ENCODE measurements at regions not wholly inside any gene's neighbourhood (a gene's known extent, or its start where the extent isn't known, plus 50 kb on each side); places are given as distances from the start of the nearest gene placed in this dataset.

DNA sequence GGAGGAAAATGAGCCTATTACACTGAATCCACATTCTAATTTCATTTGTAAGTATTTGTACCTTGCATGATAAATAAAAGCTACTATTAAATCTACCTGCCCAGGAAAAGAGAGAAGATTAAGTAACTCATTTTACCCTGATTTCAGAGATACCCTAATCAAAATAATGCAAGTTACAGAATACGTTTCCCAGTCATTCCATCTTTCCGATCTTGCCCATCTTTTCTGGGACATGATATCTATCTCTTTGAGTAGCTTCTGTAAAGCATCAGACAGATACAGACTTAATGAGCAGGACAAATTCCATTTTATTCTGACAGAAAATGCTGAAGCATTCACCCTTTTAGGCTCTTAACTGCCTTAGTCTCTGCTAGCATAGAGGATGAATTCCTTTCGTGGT is 56.6 kb downstream of the SPRY2 start:
- DNase-seq (ENCODE audit: low read depth, low spot score), result no peak

DNA sequence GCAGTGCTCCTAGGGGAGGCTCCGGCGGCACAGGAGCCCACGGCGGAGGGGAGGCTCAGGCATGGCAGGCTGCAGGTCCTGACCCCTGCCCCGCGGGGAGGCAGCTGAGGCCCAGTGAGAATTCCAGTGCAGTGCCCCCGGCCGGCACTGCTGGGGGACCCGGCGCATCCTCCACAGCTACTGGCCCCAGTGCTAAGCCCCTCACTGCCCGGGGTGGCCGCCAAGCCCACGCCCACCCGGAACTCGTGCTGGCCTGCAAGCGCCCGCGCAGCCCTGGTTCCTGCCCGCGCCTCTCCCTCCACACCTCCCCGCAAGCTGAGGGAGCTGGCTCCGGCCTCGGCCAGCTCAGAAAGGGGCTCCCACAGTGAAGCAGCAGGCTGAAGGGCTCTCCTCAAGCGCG is 62.2 kb downstream of the SPRY2 start:
- DNase-seq (ENCODE audit: low read depth, low spot score), result no peak

DNA sequence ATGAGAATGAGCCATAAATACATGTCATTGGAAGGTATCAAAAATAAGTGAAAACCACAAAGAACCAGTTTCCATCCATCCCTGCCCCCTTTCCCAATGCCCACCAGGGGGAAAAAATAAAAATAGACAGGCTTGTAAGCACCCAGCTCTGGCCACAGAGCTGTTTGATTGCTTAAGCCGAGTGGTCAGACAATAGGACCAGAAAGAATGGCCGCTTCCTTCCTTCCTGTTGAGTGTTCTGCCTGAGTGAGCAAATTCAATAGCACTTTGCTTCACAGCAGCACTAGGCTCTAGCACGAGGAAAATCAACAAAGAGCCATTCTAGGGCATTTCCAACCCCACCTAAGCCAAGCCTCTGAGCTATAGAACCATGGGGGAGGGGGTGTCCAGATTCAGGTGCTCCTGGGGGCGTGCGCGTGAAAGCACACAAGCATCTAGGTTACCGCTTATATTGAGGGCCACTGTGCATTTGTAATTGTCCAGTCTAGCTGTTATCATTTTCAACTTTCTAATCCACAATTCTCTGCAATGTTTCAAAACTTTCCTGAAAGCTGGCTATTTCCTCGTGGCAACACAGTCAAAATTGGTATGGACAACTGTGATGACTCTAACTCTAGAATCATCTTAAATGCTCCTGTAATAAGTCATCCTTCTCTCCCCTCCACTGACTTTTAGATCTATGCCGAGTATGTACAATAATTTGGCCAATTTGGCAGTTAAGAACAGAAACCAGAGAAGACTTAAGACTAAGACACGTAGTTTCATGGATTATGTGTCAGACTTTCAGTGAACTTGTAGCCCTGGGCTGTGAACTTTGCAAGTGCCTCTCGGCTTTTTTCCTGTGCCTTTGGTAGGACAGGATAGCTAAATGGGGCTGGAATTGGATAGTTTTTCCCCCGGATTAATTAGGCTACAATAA is 64.3 kb downstream of the SPRY2 start:
- DNase-seq (ENCODE audit: low read depth, low spot score), result peak; percentile 37

DNA sequence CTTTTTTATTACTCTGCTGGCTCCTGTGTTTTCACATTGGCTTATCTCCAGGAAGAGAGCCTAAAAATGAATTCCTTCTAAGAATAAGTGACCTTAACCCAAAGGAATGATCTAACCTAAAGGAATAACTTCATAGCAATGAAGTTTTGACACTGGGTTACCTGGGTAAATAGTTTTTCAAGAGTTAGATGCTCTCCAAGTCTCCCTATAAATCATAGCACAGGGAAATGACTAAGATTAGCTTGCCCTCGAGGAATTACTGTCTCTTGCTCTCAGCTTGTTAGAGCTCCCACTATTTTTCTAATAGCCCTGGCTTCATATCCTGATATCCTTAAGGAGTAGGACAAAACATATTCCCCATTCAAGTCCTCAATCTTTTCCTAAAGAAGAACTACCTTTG is 66.3 kb downstream of the SPRY2 start:
- no peak for DNase-seq (ENCODE audit: low read depth, low spot score)

DNA sequence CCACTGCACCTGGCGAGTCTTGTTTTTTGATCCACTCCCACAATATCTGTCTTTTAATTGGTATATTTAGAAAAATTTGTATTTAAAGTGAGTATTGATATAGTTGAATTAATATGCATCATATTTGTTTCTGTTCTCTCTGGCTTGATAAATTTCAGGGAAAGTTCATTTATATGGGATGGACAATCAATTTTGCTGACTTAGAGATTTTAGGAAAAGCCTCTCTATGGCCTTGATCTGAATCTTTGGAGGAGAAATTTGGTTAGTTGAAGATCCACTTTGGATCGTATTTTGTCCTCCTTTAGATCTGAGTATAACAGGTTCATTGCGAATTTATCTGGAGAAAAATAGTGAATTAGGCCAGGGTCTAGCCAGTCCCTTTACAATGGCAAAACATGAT is 67.2 kb downstream of the SPRY2 start:
- no peak for DNase-seq (ENCODE audit: low read depth, low spot score)

DNA sequence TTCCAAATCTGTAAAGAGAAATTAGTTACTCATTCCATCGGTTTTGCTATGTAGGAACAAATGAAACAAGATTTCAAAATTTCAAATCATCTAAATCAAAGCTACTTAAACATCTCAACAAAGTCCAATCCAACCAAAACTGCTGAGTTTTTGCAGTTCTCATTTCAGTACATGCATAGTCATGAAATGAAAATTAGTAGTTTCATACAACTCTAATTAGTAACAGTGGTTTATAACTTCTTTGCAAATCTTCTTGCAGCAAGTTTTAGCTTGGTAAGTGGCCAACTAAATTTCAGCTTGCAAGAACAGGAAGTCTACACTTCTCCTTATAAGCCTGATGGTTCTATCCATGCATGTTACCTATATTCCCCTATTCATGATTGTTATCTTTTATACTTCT is 75.6 kb downstream of the SPRY2 start:
- DNase-seq (ENCODE audit: low read depth, low spot score), result no peak

DNA sequence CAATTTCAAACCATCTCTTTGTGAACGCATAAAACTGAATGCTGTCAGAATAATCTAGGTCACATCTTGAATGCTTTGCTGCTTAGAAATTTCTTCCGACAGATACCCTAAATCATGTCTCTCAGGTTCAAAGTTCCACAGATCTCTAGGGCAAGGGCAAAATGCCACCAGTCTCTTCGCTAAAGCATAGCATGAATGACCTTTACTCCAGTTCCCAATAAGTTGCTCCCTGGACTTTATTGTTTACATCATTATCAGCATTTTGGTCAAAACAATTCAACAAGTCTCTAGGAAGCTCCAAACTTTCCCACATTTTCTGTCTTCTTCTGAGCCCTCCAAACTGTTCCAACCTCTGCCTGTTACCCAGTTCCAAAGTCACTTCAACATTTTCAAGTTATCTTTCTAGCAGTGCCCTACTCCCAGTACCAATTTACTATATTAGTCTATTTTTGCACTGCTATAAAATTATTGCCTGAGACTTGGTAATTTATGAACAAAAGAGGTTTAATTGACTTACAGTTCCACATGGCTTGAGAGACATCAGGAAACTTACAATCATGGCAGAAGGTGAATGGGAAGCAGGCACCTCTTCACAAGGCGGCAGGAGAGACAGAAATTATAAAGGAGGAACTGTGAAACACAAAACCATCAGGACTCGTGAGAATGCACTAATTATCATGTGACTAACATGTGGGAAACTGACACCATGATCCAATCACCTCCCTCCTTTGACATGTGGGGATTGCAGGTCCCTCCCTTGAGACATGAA is 77.0 kb downstream of the SPRY2 start:
- no peak for DNase-seq (ENCODE audit: low read depth, low spot score)

DNA sequence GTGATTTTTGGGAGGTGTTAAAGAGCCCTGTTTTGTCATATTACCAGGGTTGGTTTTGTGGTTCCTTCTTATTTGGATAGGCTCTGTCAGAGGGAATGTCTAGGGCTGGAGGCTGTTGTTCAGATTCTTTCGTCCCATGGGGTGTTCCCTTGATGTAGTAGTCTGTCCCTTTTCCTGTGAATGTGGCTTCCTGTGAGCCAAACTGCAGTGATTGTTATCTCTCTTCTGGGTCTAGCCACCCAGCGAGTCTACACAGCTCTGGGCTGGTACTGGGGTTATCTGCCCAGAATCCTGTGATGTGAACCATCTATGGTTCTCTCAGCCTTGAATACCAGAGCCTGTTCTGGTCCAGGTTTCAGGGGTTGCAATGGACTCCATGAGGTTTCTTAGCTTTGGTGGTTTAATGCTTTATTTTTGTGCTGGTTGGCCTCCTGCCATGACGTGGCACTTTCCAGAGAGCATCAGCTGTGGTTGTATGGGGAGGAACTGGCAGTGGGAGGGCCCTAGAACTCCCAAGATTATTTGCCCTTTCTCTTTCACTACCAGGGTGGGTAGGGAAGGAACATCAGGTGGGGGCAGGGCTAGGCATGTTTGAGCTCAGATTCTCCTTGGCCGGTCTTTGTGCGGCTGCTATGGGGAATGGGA is 78.8 kb downstream of the SPRY2 start:
- peak; percentile 24 for DNase-seq (ENCODE audit: low read depth, low spot score)

DNA sequence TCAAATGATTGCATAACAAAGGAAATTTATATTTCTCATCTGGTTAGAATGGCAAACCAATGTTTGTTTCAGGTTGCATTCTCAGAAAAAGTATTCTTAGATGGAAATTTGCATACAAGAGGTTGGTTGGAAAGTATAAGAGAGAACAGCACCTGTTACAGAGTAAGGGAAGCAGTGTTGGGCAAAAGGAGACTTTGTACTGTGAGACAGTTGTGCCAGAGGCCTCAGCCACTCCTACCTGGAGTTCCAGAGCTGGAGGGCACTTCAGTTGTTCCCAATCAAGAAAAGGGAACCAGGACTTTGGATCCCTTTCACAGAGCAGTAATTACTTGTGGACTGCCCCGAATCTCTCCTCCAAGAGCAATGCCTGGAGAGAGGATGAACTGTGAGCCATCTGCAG is 81.8 kb downstream of the SPRY2 start:
- DNase-seq (ENCODE audit: low read depth, low spot score), result no peak

DNA sequence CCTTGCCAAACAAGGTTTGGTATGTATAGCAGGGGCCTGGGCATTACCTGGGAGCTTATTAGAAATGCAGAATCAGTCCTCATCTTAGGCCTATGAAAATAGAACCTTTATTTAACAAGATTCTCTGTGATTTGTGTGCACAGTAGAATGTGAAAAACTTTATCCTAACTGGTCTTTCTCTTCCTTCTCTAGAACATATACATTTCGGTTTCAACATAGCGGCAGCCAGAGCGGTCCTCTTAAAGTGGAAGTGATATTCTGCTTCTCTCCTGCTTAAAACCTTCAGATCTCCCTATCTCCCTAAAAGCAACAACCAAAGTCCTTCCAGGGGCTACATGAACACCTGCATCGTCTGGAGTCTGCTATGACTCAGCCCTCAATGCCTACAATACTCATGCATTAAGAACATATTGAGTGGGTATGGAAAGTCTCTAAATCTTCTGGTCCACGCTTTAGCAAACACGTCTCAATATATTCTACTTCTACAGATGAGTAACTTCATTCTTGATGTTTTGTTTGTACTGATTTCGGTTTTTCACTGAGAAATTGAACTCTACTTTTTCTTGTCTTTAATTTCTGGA is 84.5 kb downstream of the SPRY2 start:
- DNase-seq (ENCODE audit: low read depth, low spot score), result no peak

DNA sequence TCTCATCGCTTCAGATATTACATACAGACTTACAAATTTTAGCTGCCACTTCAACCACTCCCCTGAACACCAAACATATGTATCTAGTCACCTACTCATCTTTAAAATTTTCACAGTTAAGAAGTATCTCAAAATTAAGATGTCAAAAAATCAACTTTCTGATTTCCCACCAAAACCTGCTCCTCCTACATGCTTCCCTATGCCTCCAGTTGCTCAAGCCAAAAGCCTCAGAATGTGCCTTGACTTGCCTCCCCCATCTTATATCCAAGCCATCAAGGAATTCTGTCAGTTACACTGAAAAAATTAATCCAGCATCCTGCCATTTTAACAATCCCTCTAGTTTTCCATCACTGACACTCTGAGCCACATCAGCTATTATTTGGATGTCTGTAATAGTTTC is 85.0 kb downstream of the SPRY2 start:
- DNase-seq (ENCODE audit: low read depth, low spot score), result no peak

DNA sequence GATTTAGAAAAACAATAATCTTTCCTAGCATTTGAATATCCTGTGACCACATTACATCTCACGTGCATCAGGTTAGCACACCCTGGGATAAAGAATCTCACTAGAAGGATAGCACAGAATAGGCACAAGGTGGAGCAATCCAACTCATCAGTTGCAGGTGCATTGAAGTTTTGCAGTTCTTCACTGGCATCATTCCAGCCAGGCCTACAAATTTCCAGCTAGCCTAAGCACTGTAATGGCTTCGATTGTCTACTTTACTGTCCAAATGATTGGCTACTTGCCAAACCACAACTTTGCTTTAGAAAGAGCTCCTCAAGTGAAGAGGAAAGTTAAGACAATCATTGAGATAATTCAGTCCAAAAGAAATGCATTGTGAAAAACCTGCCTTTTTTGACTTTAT is 89.5 kb downstream of the SPRY2 start:
- no peak for DNase-seq (ENCODE audit: low read depth, low spot score)

DNA sequence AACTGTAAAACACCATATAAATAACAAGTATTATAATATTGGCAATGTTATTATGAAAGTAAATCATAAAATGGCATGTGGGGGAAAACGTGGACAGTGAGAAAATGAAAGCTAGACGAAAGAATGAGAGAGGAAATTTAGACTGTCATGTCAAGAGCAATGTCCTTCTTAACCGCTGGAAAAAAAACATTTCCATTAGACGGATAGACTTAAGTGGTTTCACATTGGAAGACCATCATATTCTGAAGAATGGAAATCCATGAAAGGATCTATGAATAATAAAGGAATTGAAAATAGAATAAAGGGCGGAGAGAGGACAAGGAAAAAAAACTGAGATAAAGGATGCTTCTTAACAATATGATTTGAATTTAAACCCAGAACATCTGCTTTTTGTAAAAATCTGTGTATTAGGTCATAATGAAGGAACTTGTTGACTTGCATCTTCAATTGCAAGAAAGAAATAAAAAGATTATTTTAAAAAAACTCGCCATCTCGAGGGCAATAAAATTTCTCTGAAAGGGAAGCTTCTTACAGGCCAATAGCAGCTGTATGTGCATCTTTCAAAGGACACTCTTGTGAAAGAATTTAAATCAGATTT is 90.6 kb downstream of the SPRY2 start:
- no peak for DNase-seq (ENCODE audit: low read depth, low spot score)

DNA sequence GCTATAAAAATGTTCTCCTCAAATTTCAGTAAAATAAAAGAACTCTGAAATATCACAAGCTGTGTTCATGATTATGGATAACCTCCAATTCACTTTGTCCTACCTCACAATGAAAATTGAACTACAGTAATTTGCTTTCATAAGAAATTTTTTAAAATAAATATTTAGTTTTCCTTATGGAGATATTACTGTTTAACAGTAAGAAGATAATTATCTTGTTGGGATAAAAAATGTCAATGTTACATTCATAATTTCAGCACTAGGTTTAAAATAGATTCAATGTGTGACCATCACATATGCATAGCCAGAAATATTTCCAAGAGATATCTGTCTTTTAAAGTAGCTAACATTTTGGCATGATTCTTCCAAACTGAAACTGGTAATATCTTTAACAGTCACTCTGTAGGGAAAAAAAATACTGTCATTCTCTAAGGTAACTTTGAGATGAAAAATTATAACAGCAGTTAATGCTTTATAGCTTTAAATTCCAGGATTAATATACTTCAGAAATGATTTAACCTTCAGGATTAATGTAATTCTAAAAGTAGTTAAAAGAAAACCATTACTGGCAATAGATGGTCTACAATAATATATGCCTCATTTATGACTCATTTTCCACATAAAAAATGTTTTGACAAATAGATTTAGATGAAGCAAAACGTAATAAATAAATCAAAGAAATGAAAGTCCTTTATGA is 91.3 kb downstream of the SPRY2 start:
- no peak for DNase-seq (ENCODE audit: low read depth, low spot score)

DNA sequence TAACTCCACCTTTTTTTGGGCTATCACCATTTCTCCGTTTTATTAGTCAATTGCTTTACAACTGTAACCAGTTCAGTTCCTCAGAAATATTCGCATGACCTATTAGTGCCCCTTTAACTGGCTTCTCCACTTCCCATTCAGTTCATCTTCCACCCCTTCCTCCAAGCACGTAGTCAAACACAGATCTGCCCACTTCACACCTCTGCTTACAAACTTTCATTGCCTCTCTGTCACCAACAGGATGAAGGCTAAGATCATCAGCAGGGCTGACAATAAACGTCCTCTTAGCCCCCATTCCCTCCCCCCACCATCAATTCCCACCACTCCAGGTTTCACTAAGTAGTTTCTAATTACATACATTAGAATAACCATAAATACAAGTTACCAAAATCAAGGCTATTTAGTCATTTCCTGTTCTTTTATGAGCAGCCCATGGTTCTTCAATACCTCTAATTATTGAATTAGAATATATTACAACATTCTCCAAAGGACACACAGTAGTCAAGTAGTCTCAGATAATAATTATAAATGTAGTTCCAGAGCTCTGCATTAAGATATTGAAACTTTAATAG is 95.7 kb downstream of the SPRY2 start:
- DNase-seq (ENCODE audit: low read depth, low spot score), result no peak

DNA sequence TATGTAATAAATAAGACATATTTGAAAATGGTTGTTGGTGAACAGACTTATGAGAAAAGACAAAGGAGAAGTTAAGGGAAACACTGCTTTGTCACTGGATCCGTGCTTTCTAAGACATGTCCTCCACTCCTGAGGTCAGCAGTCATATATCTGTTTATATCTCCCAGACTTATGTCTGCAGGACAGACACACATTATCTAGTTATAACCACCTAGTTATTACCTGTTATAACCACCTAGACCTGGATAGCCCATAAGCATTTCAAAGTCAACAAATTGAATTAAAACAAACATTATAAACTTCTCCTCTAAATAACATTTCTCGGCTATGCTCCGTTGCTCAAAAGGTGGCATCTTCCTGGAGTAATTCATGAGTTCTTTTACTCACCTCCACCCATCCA is 96.4 kb downstream of the SPRY2 start:
- no peak for DNase-seq (ENCODE audit: low read depth, low spot score)

DNA sequence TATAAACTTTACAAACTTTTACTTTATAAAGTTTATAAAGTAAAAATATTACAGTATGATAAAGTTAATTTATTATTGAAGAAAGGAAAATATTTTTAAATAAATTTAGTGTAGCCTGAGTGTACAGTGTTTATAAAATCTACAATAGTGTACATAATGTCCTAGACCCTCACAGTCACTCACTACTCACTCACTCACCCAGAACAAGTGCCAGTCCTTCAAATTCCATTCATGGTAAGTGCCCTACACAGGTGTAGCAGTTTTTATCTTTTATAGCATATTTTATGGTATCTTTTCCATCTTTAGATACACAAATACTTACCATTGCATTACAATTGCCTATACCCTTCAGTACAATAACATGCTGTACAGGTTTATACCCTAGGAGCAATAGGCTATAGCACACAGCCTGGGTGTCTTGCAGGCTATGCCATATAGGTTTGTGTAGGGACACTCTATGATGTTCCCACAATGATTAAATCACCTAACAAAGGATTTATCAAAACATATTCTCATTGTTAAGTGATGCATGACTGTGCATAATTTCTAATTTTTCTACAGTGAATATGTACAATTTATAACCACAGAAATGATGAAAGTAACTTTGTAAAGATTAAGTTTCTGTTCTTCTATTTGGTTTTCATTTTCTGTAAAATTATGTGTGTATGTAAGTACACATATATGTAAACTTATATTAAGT is 98.0 kb downstream of the SPRY2 start:
- DNase-seq (ENCODE audit: low read depth, low spot score), result no peak

DNA sequence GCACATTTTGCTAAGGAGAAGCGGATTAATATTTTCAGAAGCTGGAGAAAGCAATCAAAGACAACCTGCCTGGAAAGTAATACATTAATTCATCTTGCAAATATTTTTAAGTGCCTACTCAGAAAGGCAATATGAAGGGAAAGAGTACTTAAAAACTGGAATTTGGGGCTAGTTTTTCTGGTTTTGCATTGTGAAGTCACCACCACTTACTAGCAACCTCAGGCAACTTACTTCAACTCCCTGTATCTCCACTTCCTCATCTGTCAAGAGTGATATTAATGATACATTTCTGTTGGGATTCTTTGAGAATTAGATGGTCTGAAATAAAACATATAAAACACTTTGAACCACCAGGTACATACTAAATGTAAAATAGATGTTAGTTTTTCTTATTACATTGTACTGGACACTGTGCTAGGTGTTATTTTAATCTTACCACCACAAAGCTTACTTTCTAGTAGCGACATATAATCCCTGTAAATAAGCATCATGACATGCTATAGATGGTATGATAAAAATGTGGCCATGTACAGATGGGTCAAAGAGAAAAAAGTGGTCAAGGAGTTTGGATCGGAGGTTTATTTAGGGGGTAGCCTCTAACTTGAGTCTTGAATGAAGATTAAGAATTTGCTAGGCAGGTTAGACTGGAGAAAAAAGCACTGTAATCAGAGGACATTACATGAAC is 101.2 kb downstream of the SPRY2 start:
- DNase-seq (ENCODE audit: low read depth, low spot score), result no peak

DNA sequence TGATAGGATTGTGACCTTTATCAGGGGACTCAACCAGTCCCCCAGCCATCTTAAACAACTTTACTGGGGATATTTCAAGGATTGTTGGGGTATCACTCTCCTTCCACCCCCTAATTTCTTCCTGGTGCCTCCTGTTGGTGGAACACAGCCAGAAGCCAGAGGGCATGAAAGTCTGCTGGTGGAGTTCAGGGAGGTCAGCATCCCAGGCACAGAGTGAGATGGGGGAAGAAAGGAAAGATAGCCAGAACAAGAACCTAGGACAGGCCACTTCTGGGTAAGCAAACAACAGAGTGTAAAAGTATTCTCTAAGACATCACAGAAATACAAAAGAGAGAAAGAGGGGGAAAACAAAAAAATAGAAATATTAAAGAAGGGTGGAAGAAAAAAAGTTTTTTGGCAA is 101.8 kb downstream of the SPRY2 start:
- DNase-seq (ENCODE audit: low read depth, low spot score), result no peak

DNA sequence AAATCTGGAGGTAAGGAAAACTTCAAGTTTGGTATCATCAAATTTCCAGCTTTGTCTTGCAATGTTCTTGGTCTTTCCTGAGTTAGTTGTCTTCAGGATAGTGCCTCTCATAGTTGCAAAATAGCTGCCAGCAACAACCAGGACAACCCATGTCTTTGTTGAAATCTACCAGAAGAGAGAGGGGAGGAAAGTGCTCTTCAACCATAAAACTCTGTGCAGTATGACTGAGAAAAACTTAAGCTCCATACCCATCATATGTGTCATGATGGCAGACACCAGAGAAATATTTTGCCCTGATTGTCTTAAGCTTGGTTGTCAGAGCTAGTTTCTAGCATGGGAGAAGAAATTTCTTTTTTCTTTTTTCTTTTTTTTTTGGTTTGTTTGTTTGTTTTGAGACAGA is 103.3 kb downstream of the SPRY2 start:
- DNase-seq (ENCODE audit: low read depth, low spot score), result no peak

Measured in ELF-1 (cell line).